Parathyroid adenoma (tissue), 2 donors: ENCODE measurements at regions not wholly inside any gene's neighbourhood (a gene's known extent, or its start where the extent isn't known, plus 50 kb on each side); places are given as distances from the start of the nearest gene placed in this dataset.
"Not testable (repeated sequence)": the region's sequence is repeated elsewhere in the genome, so short reads cannot be mapped to it uniquely, and the experiment has no call there.

Experiments used
- H2AFZ ChIP-seq: fragments of 300-600 bp; sonication (generic); one replicate; pipeline ENCODE4 v1.7.0; 2017; ENCODE audit warnings: antibody characterized with exemption, mild to moderate bottlenecking
- H3K27ac ChIP-seq: fragments of 300-600 bp; sonication (generic); one replicate; pipeline ENCODE4 v1.7.0; 2017
- H3K27me3 ChIP-seq: fragments of 300-600 bp; sonication (generic); one replicate; pipeline ENCODE4 v1.7.0; 2017; ENCODE audit warnings: low read length; ENCODE audit not compliant: control insufficient read depth, insufficient read depth
- H3K36me3 ChIP-seq: fragments of 300-600 bp; sonication (generic); one replicate; pipeline ENCODE4 v1.7.0; 2017; ENCODE audit warnings: low read length; ENCODE audit not compliant: control insufficient read depth, insufficient read depth
- H3K4me1 ChIP-seq: fragments of 300-600 bp; sonication (generic); one replicate; pipeline ENCODE4 v1.7.0; 2017; ENCODE audit warnings: control low read depth
- H3K4me2 ChIP-seq: fragments of 300-600 bp; sonication (generic); one replicate; pipeline ENCODE4 v1.7.0; 2017; ENCODE audit warnings: low read length
- H3K4me3 ChIP-seq: fragments of 300-600 bp; sonication (generic); one replicate; pipeline ENCODE4 v1.7.0; 2017; ENCODE audit warnings: low read depth, low read length
- H3K79me2 ChIP-seq: fragments of 300-600 bp; sonication (generic); one replicate; pipeline ENCODE4 v1.7.0; 2017; ENCODE audit warnings: control low read depth
- H3K9ac ChIP-seq: fragments of 300-600 bp; sonication (generic); one replicate; pipeline ENCODE4 v1.7.0; 2017; ENCODE audit warnings: mild to moderate bottlenecking
- H3K9me3 ChIP-seq: fragments of 300-600 bp; sonication (generic); one replicate; pipeline ENCODE4 v1.7.0; 2017; ENCODE audit warnings: low read length; ENCODE audit not compliant: control insufficient read depth
- CTCF ChIP-seq: fragments of 300-600 bp; sonication (generic); IDR thresholded peaks from one replicate; pipeline ENCODE4 v1.7.0; 2017; ENCODE audit warnings: antibody characterized with exemption, mild to moderate bottlenecking
- donor health status: primary hyperparathyroidism.

DNA sequence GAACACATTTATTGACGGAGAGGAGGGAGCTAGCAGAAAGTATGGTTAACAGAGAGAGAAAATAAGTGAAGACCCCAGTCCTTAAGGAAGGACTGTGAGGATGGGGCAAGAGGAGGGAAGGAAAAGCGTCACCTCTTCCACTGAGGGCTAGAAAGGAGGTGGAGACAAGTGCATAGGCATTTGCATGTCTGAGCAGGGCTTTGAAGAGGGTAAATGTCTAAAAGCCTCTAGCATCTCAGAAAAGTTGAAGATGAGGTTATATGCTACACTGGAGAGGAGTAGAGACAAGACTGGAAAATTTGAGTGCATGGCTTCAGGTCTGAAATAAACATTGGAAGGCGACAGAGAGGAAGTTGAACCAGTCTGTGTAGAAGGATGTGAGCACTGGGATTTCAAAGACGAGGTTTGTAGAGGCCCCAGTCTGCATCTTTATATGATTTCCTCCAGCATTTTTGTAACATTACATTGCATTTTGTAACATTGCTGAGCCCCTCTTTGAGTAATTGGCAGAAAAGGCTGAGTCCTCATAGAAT, 98.5 kb upstream of the IFNG-AS1 start:
- H3K36me3 ChIP-seq = no peaks in the 10 kb centered on the region
- TF ChIP-seq CTCF = no peak
- H2AFZ ChIP-seq = no peak overlapping the region
- H3K27ac ChIP-seq = no peak overlapping the region
- H3K4me1 ChIP-seq = no peaks in the 10 kb centered on the region
- H3K4me3 ChIP-seq = no peak overlapping the region
- H3K9ac ChIP-seq = no peak overlapping the region
- no peaks in the 10 kb centered on the region for H3K27me3 ChIP-seq
- H3K79me2 ChIP-seq = no peaks in the 10 kb centered on the region
- no peak overlapping the region for H3K4me2 ChIP-seq
- H3K9me3 ChIP-seq = no peaks in the 10 kb centered on the region

- no peaks in the 10 kb centered on the region for H3K36me3 ChIP-seq
- no peak overlapping the region for H2AFZ ChIP-seq
- H3K27ac ChIP-seq = no peak overlapping the region
- no peaks in the 10 kb centered on the region for H3K4me1 ChIP-seq
- TF ChIP-seq CTCF = no peak
- no peak overlapping the region for H3K9ac ChIP-seq
- H3K9me3 ChIP-seq = no peaks in the 10 kb centered on the region
- no peak overlapping the region for H3K4me3 ChIP-seq
- no peak overlapping the region for H3K4me2 ChIP-seq
- H3K79me2 ChIP-seq = no peaks in the 10 kb centered on the region
- no peaks in the 10 kb centered on the region for H3K27me3 ChIP-seq
Observed at GRCh38 chr12:67891596-67891995, 97.7 kb upstream of the IFNG-AS1 start.

- Histone ChIP-seq H3K4me3 (no peak overlapping the region), H3K9me3 (no peaks in the 10 kb centered on the region), H3K27ac (no peak overlapping the region), H3K9ac (no peak overlapping the region), H3K4me1 (no peaks in the 10 kb centered on the region), H3K27me3 (no peaks in the 10 kb centered on the region), H2AFZ (no peak overlapping the region), H3K4me2 (no peak overlapping the region), H3K79me2 (no peaks in the 10 kb centered on the region), H3K36me3 (no peaks in the 10 kb centered on the region)
- no peak for TF ChIP-seq CTCF
Observed at GRCh38 chr12:67892259-67893021, 96.8 kb upstream of the IFNG-AS1 start.

DNA sequence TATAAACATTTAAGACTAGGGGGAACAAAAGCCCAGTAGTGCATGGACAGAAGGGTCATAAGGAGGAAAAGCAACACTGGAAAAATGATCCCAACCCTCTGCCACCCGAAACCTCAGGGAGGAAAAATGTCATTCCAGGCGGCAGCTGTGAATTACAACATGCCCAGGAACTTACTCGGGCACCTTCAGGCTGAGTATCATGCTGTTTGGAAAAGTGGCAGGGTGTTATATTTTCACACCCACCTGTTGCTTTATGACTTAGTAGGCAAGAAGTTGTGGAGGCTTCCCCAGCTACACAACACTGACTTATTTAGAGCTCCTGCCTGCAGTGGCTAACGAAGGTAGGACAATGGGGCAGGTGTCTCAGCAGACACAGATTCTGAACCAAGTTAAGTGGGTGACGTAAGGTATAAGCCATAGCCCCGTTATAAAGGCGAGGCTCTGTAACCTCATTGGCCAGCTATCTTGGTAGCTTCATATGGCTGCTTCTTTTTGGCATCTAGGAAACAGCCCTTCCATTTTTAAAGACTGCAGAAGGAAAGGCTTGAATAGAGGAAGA, 96.1 kb upstream of the IFNG-AS1 start:
- Histone ChIP-seq H3K9ac (no peak overlapping the region), H3K4me3 (no peak overlapping the region), H3K27me3 (no peaks in the 10 kb centered on the region), H3K27ac (no peak overlapping the region), H3K4me2 (no peak overlapping the region), H3K36me3 (no peaks in the 10 kb centered on the region), H2AFZ (no peak overlapping the region), H3K4me1 (no peaks in the 10 kb centered on the region), H3K79me2 (no peaks in the 10 kb centered on the region), H3K9me3 (no peaks in the 10 kb centered on the region)
- TF ChIP-seq CTCF = no peak

DNA sequence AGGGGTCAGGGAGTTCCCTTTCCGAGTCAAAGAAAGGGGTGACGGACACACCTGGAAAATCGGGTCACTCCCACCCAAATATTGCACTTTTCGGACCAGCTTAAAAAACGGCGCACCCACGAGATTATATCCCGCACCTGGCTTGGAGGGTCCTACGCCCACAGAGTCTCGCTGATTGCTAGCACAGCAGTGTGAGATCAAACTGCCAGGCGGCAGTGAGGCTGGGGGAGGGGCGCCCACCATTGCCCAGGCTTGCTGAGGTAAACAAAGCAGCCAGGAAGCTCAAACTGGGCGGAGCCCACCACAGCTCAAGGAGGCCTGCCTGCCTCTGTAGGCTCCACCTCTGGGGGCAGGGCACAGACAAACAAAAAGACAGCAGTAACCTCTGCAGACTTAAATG, 88.8 kb upstream of the IFNG-AS1 start:
- not testable (repeated sequence) for H3K4me2 ChIP-seq, H2AFZ ChIP-seq, H3K4me3 ChIP-seq, H3K9ac ChIP-seq, H3K27me3 ChIP-seq, H3K36me3 ChIP-seq, H3K79me2 ChIP-seq, H3K9me3 ChIP-seq, H3K4me1 ChIP-seq, H3K27ac ChIP-seq
